ENCODE measurements at regions not wholly inside any gene's neighbourhood (a gene's known extent, or its start where the extent isn't known, plus 50 kb on each side); places are given as distances from the start of the nearest gene placed in this dataset.

- TF ChIP-seq, protein P1, sequence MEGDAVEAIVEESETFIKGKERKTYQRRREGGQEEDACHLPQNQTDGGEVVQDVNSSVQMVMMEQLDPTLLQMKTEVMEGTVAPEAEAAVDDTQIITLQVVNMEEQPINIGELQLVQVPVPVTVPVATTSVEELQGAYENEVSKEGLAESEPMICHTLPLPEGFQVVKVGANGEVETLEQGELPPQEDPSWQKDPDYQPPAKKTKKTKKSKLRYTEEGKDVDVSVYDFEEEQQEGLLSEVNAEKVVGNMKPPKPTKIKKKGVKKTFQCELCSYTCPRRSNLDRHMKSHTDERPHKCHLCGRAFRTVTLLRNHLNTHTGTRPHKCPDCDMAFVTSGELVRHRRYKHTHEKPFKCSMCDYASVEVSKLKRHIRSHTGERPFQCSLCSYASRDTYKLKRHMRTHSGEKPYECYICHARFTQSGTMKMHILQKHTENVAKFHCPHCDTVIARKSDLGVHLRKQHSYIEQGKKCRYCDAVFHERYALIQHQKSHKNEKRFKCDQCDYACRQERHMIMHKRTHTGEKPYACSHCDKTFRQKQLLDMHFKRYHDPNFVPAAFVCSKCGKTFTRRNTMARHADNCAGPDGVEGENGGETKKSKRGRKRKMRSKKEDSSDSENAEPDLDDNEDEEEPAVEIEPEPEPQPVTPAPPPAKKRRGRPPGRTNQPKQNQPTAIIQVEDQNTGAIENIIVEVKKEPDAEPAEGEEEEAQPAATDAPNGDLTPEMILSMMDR (IDR thresholded peaks at IDR 0.05; ENCODE audit: extremely low read depth in 1 of 2, insufficient read depth in 1 of 2, low read depth in 1 of 2, low read length in 2 of 2), result no peak
- TF ChIP-seq FOS (IDR thresholded peaks at IDR 0.05; ENCODE audit: borderline replicate concordance, insufficient read depth, low read length) (no peak), EZH2 (IDR thresholded peaks at IDR 0.05; ENCODE audit: borderline replicate concordance, low read depth, low read length, severe bottlenecking) (no peak), POLR2AphosphoS5 (IDR thresholded peaks at IDR 0.05; ENCODE audit: insufficient read depth, low read depth, low read length) (no peak), POLR2A (IDR thresholded peaks at IDR 0.05; ENCODE audit: low read depth, low read length) (no peak), JUN (IDR thresholded peaks at IDR 0.05; ENCODE audit: borderline replicate concordance, insufficient read depth, insufficient read length, low read depth) (no peak)
Observed at GRCh38 chr12:24645254-24645653, 303.6 kb downstream of the BCAT1 start.
